HEK293 (cell line): ENCODE measurements at regions not wholly inside any gene's neighbourhood (a gene's known extent, or its start where the extent isn't known, plus 50 kb on each side); places are given as distances from the start of the nearest gene placed in this dataset.

Experiments
- CTCF ChIA-PET: fragments of 350-600 bp; formaldehyde crosslinking; extraction: SDS; loops from one replicate; lab custom pipeline; 2021; ENCODE audit warnings: antibody characterized with exemption; lab: Yijun Ruan, JAX
- POLR2A ChIA-PET: fragments of 300-600 bp; formaldehyde crosslinking; extraction: SDS; loops from one replicate; lab custom pipeline; 2020; ENCODE audit warnings: antibody characterized with exemption, inconsistent platforms; lab: Yijun Ruan, JAX
- H3K27ac ChIP-seq: fragments of 200-500 bp; sonication (Bioruptor generic); 2 replicates; pipeline ENCODE4 v1.5.1; 2014; ENCODE audit warnings: low read depth, low read length, control low read depth, inconsistent platforms; ENCODE audit errors: extremely low read depth
- H3K36me3 ChIP-seq, 2 experiments: fragments of 200-500 bp in 1 of 2; sonication (Bioruptor generic) in 1 of 2; 1 replicate in 1 of 2; 2 replicates in 1 of 2; pipeline ENCODE4 v1.5.1; 2014 to 2017; ENCODE audit warnings: inconsistent platforms in 2 of 2, low read length in 2 of 2; ENCODE audit not compliant: control insufficient read depth in 2 of 2, insufficient read depth in 1 of 2
- H3K4me1 ChIP-seq: fragments of 200-500 bp; sonication (Bioruptor generic); 2 replicates; pipeline ENCODE4 v1.5.1; 2014; ENCODE audit warnings: mild to moderate bottlenecking, low read length, inconsistent platforms; ENCODE audit not compliant: control insufficient read depth, insufficient read depth
- H3K4me3 ChIP-seq: 2 replicates; pipeline ENCODE4 v1.5.1; 2011; ENCODE audit warnings: low read depth, mild to moderate bottlenecking, control low read depth, low read length, moderate library complexity
- H3K9me3 ChIP-seq: fragments of 200-500 bp; sonication (Bioruptor generic); 2 replicates; pipeline ENCODE4 v1.5.1; 2014; ENCODE audit warnings: low read depth, low read length, inconsistent platforms; ENCODE audit not compliant: control insufficient read depth, insufficient read depth
- GLI2 ChIP-seq: fragments of 450-650 bp; formaldehyde crosslinking; IDR thresholded peaks from 2 replicates; pipeline ENCODE4; 2017; ENCODE audit warnings: missing biosample characterization, missing genetic modification characterization, low read depth, borderline replicate concordance
- KLF10 ChIP-seq: fragments of 450-650 bp; IDR thresholded peaks from 2 replicates; pipeline ENCODE4 v1.5.1; 2018; ENCODE audit warnings: missing biosample characterization, mild to moderate bottlenecking, missing genetic modification characterization
- TSHZ1 ChIP-seq: fragments of 450-650 bp; formaldehyde crosslinking; IDR thresholded peaks from 2 replicates; pipeline ENCODE4 v1.5.1; 2016; ENCODE audit warnings: missing biosample characterization, missing genetic modification characterization, borderline replicate concordance
- ZBTB10 ChIP-seq: fragments of 450-650 bp; formaldehyde crosslinking; IDR thresholded peaks from 2 replicates; pipeline ENCODE4 v1.5.1; 2016; ENCODE audit warnings: missing biosample characterization, missing genetic modification characterization
- ZNF148 ChIP-seq: fragments of 450-650 bp; formaldehyde crosslinking; IDR thresholded peaks from 2 replicates; pipeline ENCODE4 v1.5.0; 2017; ENCODE audit warnings: missing biosample characterization, missing genetic modification characterization, borderline replicate concordance
- ZNF280C ChIP-seq: fragments of 450-650 bp; formaldehyde crosslinking; IDR thresholded peaks from 2 replicates; pipeline ENCODE4 v1.5.1; 2016; ENCODE audit warnings: missing biosample characterization, missing genetic modification characterization
- ZNF335 ChIP-seq: fragments of 450-650 bp; formaldehyde crosslinking; conservative IDR thresholded peaks from 2 replicates; pipeline ENCODE4 v1.5.1; 2016; ENCODE audit warnings: missing biosample characterization, missing genetic modification characterization
- ZNF510 ChIP-seq: fragments of 450-650 bp; formaldehyde crosslinking; IDR thresholded peaks from 2 replicates; pipeline ENCODE4 v1.5.1; 2018; ENCODE audit warnings: mild to moderate bottlenecking, missing genetic modification characterization, missing biosample characterization; ENCODE audit not compliant: insufficient replicate concordance
- ZNF654 ChIP-seq: fragments of 450-650 bp; formaldehyde crosslinking; IDR thresholded peaks from 2 replicates; pipeline ENCODE4 v1.5.1; 2016; ENCODE audit warnings: low read depth, missing biosample characterization, missing genetic modification characterization
- ZNF777 ChIP-seq: fragments of 450-650 bp; formaldehyde crosslinking; IDR thresholded peaks from 2 replicates; pipeline ENCODE4 v1.5.1; 2017; ENCODE audit warnings: missing biosample characterization, missing genetic modification characterization, borderline replicate concordance
- TF ChIP-seq, protein P1 (sequence below): fragments of 450-650 bp; formaldehyde crosslinking; IDR thresholded peaks from 2 replicates; pipeline ENCODE4 v1.5.1; 2016; ENCODE audit warnings: missing biosample characterization, missing genetic modification characterization
- TF ChIP-seq, protein P2 (sequence below): fragments of 450-650 bp; formaldehyde crosslinking; IDR thresholded peaks from 2 replicates; pipeline ENCODE4 v1.5.1; 2016; ENCODE audit warnings: missing biosample characterization, missing genetic modification characterization

- Histone ChIP-seq H3K4me1 (no peaks in the 10 kb centered on the region), H3K27ac (no peak overlapping the region), H3K9me3 (no peaks in the 10 kb centered on the region), H3K4me3 (no peak overlapping the region)
- peak; percentile 24; the same call in 1 of the 2 replicates for TF ChIP-seq ZNF654 (tag by site-specific recombination)
- TF ChIP-seq, protein P1, sequence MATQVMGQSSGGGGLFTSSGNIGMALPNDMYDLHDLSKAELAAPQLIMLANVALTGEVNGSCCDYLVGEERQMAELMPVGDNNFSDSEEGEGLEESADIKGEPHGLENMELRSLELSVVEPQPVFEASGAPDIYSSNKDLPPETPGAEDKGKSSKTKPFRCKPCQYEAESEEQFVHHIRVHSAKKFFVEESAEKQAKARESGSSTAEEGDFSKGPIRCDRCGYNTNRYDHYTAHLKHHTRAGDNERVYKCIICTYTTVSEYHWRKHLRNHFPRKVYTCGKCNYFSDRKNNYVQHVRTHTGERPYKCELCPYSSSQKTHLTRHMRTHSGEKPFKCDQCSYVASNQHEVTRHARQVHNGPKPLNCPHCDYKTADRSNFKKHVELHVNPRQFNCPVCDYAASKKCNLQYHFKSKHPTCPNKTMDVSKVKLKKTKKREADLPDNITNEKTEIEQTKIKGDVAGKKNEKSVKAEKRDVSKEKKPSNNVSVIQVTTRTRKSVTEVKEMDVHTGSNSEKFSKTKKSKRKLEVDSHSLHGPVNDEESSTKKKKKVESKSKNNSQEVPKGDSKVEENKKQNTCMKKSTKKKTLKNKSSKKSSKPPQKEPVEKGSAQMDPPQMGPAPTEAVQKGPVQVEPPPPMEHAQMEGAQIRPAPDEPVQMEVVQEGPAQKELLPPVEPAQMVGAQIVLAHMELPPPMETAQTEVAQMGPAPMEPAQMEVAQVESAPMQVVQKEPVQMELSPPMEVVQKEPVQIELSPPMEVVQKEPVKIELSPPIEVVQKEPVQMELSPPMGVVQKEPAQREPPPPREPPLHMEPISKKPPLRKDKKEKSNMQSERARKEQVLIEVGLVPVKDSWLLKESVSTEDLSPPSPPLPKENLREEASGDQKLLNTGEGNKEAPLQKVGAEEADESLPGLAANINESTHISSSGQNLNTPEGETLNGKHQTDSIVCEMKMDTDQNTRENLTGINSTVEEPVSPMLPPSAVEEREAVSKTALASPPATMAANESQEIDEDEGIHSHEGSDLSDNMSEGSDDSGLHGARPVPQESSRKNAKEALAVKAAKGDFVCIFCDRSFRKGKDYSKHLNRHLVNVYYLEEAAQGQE (tag by site-specific recombination): no peak
- no peak for TF ChIP-seq ZNF510 (tag by site-specific recombination)
- TF ChIP-seq, all 188 proteins: peak for 1
- POLR2A ChIA-PET: no interaction called here
- no peaks in the 10 kb centered on the region for H3K36me3 ChIP-seq
- CTCF ChIA-PET: interaction anchor here (0.5 to 1.1 kb wide), 7 partner anchors 9 to 1410 kb away, joined by 3 to 6 read pairs (median 3); no protein-coding TSS in a partner anchor
These were observed 394.4 kb upstream of the ADGRL3 start for GRCh38 chr4:60805500-60806313.

DNA sequence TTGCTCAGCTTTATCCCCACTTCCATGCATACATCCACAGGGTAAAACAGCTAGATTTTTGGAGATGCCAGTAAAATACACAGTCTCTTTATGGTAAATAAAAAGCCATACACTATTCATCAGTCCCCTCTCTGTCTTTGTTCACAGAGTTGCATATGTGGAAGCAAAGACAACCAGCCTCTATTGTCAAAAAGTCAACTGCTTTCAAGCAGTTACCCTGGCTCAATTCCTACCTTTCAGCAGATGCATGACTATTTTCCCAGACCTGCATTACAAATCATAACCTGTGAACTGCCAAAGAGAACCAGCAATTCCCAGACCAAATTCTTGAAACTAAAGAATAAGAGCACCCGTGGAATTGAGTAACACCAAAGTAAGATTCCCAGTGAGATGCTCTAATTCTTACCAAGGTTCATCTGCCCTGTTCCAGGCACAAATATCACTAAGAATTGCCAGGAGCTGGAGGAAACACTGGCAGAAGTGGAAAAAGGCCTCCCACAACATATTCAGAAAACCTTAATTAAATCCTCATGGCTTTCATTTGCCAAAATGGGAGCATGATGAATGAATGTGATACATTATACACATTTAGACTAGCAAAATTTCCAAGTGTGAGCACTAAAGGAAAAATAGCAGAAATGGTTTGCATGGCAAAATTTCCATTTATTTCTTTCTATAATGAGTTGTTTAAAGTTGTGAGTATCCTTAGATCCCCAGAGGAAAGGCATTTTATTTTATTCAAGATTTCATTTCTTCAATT lies 391.2 kb upstream of the ADGRL3 start:
- H3K36me3 ChIP-seq: no peaks in the 10 kb centered on the region
- ChIA-PET CTCF (no interaction called here), POLR2A (no interaction called here)
- H3K27ac ChIP-seq: no peak overlapping the region
- no peaks in the 10 kb centered on the region for H3K4me1 ChIP-seq
- TF ChIP-seq, protein P2, sequence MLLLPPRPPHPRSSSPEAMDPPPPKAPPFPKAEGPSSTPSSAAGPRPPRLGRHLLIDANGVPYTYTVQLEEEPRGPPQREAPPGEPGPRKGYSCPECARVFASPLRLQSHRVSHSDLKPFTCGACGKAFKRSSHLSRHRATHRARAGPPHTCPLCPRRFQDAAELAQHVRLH (tag by site-specific recombination): no peak
- TF ChIP-seq TSHZ1 (tag by site-specific recombination) (no peak), GLI2 (tag by site-specific recombination) (no peak)
- no peak overlapping the region for H3K4me3 ChIP-seq
- no peaks in the 10 kb centered on the region for H3K9me3 ChIP-seq

- H3K27ac ChIP-seq: no peak overlapping the region
- no peaks in the 10 kb centered on the region for H3K36me3 ChIP-seq
- no peak overlapping the region for H3K4me3 ChIP-seq
- H3K4me1 ChIP-seq: no peaks in the 10 kb centered on the region
- no peaks in the 10 kb centered on the region for H3K9me3 ChIP-seq
- ChIA-PET CTCF (no interaction called here), POLR2A (no interaction called here)
- TF ChIP-seq KLF10 (tag by site-specific recombination) (no peak), ZBTB10 (tag by site-specific recombination) (no peak), ZNF148 (tag by site-specific recombination) (no peak), ZNF280C (no peak), ZNF777 (tag by site-specific recombination) (no peak), ZNF335 (tag by site-specific recombination) (no peak)
These were observed 390.7 kb upstream of the ADGRL3 start for GRCh38 chr4:60809486-60809800.
